ENCODE measurements at regions not wholly inside any gene's neighbourhood (a gene's known extent, or its start where the extent isn't known, plus 50 kb on each side); places are given as distances from the start of the nearest gene placed in this dataset.

GRCh38 chr5:56446728-56447127 is 213.6 kb upstream of the ANKRD55 start:
- TF ChIP-seq POLR2AphosphoS5 (IDR thresholded peaks at IDR 0.05; ENCODE audit: low read depth, low read length): no peak
- TF ChIP-seq TAF1 (IDR thresholded peaks at IDR 0.05; ENCODE audit: borderline replicate concordance, insufficient read depth, low read length): no peak
- TF ChIP-seq SIN3A (IDR thresholded peaks at IDR 0.05; ENCODE audit: borderline replicate concordance, insufficient read depth, low read length): no peak
- no peak for TF ChIP-seq REST (IDR thresholded peaks at IDR 0.05; ENCODE audit: insufficient read depth in 1 of 2, low read depth in 2 of 2, low read length in 2 of 2)
- no peak for TF ChIP-seq FOXP2 (optimal IDR thresholded peaks at IDR 0.05; ENCODE audit: borderline replicate concordance, extremely low read depth, extremely low read length, insufficient read depth)

Measured in PFSK-1 (cell line).